SJCRH30 (cell line): ENCODE measurements at regions not wholly inside any gene's neighbourhood (a gene's known extent, or its start where the extent isn't known, plus 50 kb on each side); places are given as distances from the start of the nearest gene placed in this dataset.

Experiments
- DNase-seq, 2 experiments: peaks; one replicate each; pipeline ENCODE4 v3.0.0-alpha.2; 2015 to 2020
- H3K27ac ChIP-seq: fragments of 250-450 bp; sonication (Bioruptor Pico); 2 replicates; pipeline ENCODE4 v1.5.1; 2020; ENCODE audit warnings: mild to moderate bottlenecking, moderate library complexity
- H3K27me3 ChIP-seq: fragments of 250-450 bp; sonication (Bioruptor Pico); 2 replicates; pipeline ENCODE4 v1.5.1; 2020; ENCODE audit warnings: mild to moderate bottlenecking, moderate library complexity
- H3K36me3 ChIP-seq: fragments of 250-450 bp; sonication (Bioruptor Pico); 2 replicates; pipeline ENCODE4 v1.5.1; 2020; ENCODE audit warnings: mild to moderate bottlenecking, moderate library complexity
- H3K4me1 ChIP-seq: fragments of 250-450 bp; sonication (Bioruptor Pico); 2 replicates; pipeline ENCODE4 v1.5.1; 2020; ENCODE audit warnings: mild to moderate bottlenecking, moderate library complexity
- H3K4me3 ChIP-seq: fragments of 250-450 bp; sonication (Bioruptor Pico); 2 replicates; pipeline ENCODE4 v1.5.1; 2020; ENCODE audit warnings: mild to moderate bottlenecking, moderate library complexity
- H3K9me3 ChIP-seq: fragments of 250-450 bp; sonication (Bioruptor Pico); replicated peaks from 2 replicates; pipeline ENCODE4 v1.5.1; 2020; ENCODE audit warnings: mild to moderate bottlenecking, moderate library complexity

- Histone ChIP-seq H3K4me3 (no peak overlapping the region), H3K27me3 (no peaks in the 10 kb centered on the region), H3K36me3 (no peaks in the 10 kb centered on the region), H3K27ac (no peak overlapping the region), H3K9me3 (no peaks in the 10 kb centered on the region), H3K4me1 (peaks cover 33% of the 10 kb centered on the region)
- DNase-seq: no peak
These were observed 324.1 kb downstream of the ZIC1 start for GRCh38 chr3:147733217-147733616.

DNA sequence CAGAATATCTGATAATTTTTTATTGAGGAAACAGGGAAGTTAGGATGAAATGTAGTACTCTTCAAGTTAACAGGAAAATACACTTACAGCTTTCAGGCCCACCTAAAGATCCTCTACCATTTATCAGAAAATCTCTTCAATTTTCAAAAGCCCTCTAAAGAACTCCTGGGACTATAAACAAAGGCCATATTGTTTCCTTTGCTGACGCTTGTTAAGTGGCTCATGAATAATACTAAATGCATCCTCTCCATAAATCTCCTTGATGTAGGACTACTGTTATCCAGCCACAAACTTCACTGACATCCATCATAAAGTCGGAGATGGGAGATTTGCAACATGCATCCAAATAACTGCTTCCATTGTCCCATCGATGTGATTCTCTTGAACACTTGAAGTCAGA is 326.5 kb downstream of the ZIC1 start:
- H3K27ac ChIP-seq: peak overlapping the region; percentile 14; the same call in 1 of the 2 replicates
- no peaks in the 10 kb centered on the region for H3K27me3 ChIP-seq
- H3K4me3 ChIP-seq: no peak overlapping the region
- H3K9me3 ChIP-seq: no peaks in the 10 kb centered on the region
- H3K36me3 ChIP-seq: no peaks in the 10 kb centered on the region
- H3K4me1 ChIP-seq: peaks cover 39% of the 10 kb centered on the region
- DNase-seq: peak in 1 of 2 experiments; percentile 40

GRCh38 chr3:147736226-147736625 is 327.1 kb downstream of the ZIC1 start:
- no peaks in the 10 kb centered on the region for H3K36me3 ChIP-seq
- no peaks in the 10 kb centered on the region for H3K9me3 ChIP-seq
- DNase-seq: no peak
- H3K27ac ChIP-seq: no peak overlapping the region
- H3K4me1 ChIP-seq: peaks cover 39% of the 10 kb centered on the region
- no peak overlapping the region for H3K4me3 ChIP-seq
- H3K27me3 ChIP-seq: no peaks in the 10 kb centered on the region

DNA sequence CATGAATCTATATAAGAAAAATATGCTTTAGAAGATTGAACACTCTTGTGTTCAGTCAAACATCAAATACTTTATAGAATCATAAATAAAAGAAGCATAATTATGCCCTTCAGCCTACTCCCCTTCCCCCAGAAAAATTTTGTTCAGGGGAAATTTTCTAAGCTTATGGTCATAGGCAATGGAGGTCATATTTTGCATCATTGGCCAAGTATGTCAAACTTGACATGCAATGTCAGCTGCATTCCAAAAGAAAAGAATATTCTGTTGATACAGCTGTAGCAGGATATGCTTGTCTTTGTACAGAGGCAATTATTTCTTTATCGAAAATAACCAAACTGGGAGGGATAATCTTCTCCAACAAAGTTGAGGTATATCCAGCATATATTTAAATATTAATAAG is 328.2 kb downstream of the ZIC1 start:
- no peaks in the 10 kb centered on the region for H3K9me3 ChIP-seq
- DNase-seq: peak; percentile 45 to 84

GRCh38 chr3:147740928-147741327 is 331.8 kb downstream of the ZIC1 start:
- no peaks in the 10 kb centered on the region for H3K36me3 ChIP-seq
- H3K4me3 ChIP-seq: no peak overlapping the region
- H3K27me3 ChIP-seq: no peaks in the 10 kb centered on the region
- no peak overlapping the region for H3K27ac ChIP-seq
- no peaks in the 10 kb centered on the region for H3K9me3 ChIP-seq
- no peak for DNase-seq
- peaks cover 30% of the 10 kb centered on the region for H3K4me1 ChIP-seq

More for the DNA sequence above, 328.2 kb downstream of the ZIC1 start:
- Histone ChIP-seq H3K27me3 (no peaks in the 10 kb centered on the region), H3K4me1 (peaks cover 39% of the 10 kb centered on the region), H3K36me3 (no peaks in the 10 kb centered on the region), H3K4me3 (peak overlapping the region; percentile 21), H3K27ac (peak overlapping the region; percentile 93)

GRCh38 chr3:147744967-147745366 is 335.8 kb downstream of the ZIC1 start:
- no peak overlapping the region for H3K27ac ChIP-seq
- no peaks in the 10 kb centered on the region for H3K9me3 ChIP-seq
- DNase-seq: no peak
- no peaks in the 10 kb centered on the region for H3K4me1 ChIP-seq
- no peaks in the 10 kb centered on the region for H3K36me3 ChIP-seq
- H3K27me3 ChIP-seq: no peaks in the 10 kb centered on the region
- H3K4me3 ChIP-seq: no peak overlapping the region

- Histone ChIP-seq H3K4me1 (no peaks in the 10 kb centered on the region), H3K4me3 (no peak overlapping the region), H3K27ac (no peak overlapping the region), H3K36me3 (no peaks in the 10 kb centered on the region), H3K9me3 (no peaks in the 10 kb centered on the region), H3K27me3 (no peaks in the 10 kb centered on the region)
- no peak for DNase-seq
These were observed 346.1 kb downstream of the ZIC1 start for GRCh38 chr3:147755310-147755709.

GRCh38 chr3:147756476-147756875 is 347.3 kb downstream of the ZIC1 start:
- H3K4me3 ChIP-seq: no peak overlapping the region
- no peaks in the 10 kb centered on the region for H3K36me3 ChIP-seq
- H3K27me3 ChIP-seq: no peaks in the 10 kb centered on the region
- no peak for DNase-seq
- H3K9me3 ChIP-seq: no peaks in the 10 kb centered on the region
- no peak overlapping the region for H3K27ac ChIP-seq
- H3K4me1 ChIP-seq: no peaks in the 10 kb centered on the region

DNA sequence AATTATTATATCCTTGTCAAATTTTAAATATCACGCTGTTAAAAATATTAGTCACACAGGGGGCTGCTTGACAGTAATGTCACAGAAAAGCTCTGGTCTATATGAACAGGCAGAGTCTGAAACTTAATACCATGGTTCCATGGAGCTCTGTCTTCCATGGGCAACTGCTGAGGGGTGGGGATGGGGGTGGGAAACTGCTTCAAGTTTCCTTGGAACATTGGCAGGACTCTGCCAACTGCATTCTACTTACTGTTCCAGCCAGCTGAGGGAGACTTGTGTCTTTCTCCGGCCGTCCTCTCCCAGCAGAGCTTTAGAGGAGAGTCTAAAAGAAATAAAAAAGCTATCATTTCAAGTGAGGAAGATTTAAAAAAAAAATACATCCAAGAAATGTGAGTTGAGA is 348.7 kb downstream of the ZIC1 start:
- Histone ChIP-seq H3K4me3 (no peak overlapping the region), H3K36me3 (no peaks in the 10 kb centered on the region), H3K27ac (no peak overlapping the region), H3K9me3 (no peaks in the 10 kb centered on the region), H3K4me1 (no peaks in the 10 kb centered on the region), H3K27me3 (no peaks in the 10 kb centered on the region)
- DNase-seq: no peak

GRCh38 chr3:147758771-147759170 is 349.6 kb downstream of the ZIC1 start:
- no peaks in the 10 kb centered on the region for H3K4me1 ChIP-seq
- H3K27me3 ChIP-seq: no peaks in the 10 kb centered on the region
- no peaks in the 10 kb centered on the region for H3K36me3 ChIP-seq
- H3K9me3 ChIP-seq: no peaks in the 10 kb centered on the region
- DNase-seq: no peak
- H3K4me3 ChIP-seq: no peak overlapping the region
- no peak overlapping the region for H3K27ac ChIP-seq

- H3K36me3 ChIP-seq: no peaks in the 10 kb centered on the region
- no peak overlapping the region for H3K4me3 ChIP-seq
- no peak overlapping the region for H3K27ac ChIP-seq
- no peaks in the 10 kb centered on the region for H3K4me1 ChIP-seq
- H3K27me3 ChIP-seq: no peaks in the 10 kb centered on the region
- peak in 1 of 2 experiments; percentile 3 for DNase-seq
- H3K9me3 ChIP-seq: no peaks in the 10 kb centered on the region
These were observed 350.9 kb downstream of the ZIC1 start for GRCh38 chr3:147760085-147760484.

- H3K27me3 ChIP-seq: no peaks in the 10 kb centered on the region
These were observed 351.8 kb downstream of the ZIC1 start for GRCh38 chr3:147760941-147761340.

GRCh38 chr3:147773116-147773630 is 364.0 kb downstream of the ZIC1 start:
- Histone ChIP-seq H3K27ac (no peak overlapping the region), H3K4me3 (no peak overlapping the region), H3K27me3 (no peaks in the 10 kb centered on the region), H3K9me3 (no peaks in the 10 kb centered on the region), H3K4me1 (no peaks in the 10 kb centered on the region), H3K36me3 (no peaks in the 10 kb centered on the region)
- DNase-seq: no peak

More at GRCh38 chr3:147760941-147761340, 351.8 kb downstream of the ZIC1 start:
- no peak for DNase-seq
- Histone ChIP-seq H3K36me3 (no peaks in the 10 kb centered on the region), H3K9me3 (no peaks in the 10 kb centered on the region), H3K4me3 (no peak overlapping the region), H3K27ac (no peak overlapping the region), H3K4me1 (no peaks in the 10 kb centered on the region)

- H3K27ac ChIP-seq: no peak overlapping the region
- no peaks in the 10 kb centered on the region for H3K27me3 ChIP-seq
- no peak for DNase-seq
- no peaks in the 10 kb centered on the region for H3K9me3 ChIP-seq
- no peaks in the 10 kb centered on the region for H3K4me1 ChIP-seq
- no peaks in the 10 kb centered on the region for H3K36me3 ChIP-seq
- H3K4me3 ChIP-seq: no peak overlapping the region
These were observed 366.2 kb downstream of the ZIC1 start for GRCh38 chr3:147775411-147775810.

GRCh38 chr3:147775816-147776530 is 366.8 kb downstream of the ZIC1 start:
- Histone ChIP-seq H3K27me3 (no peaks in the 10 kb centered on the region), H3K9me3 (no peaks in the 10 kb centered on the region), H3K27ac (no peak overlapping the region), H3K4me3 (no peak overlapping the region), H3K36me3 (no peaks in the 10 kb centered on the region), H3K4me1 (no peaks in the 10 kb centered on the region)
- no peak for DNase-seq

GRCh38 chr3:147793841-147794240 is 384.7 kb downstream of the ZIC1 start:
- DNase-seq: no peak
- no peaks in the 10 kb centered on the region for H3K27me3 ChIP-seq
- H3K36me3 ChIP-seq: no peaks in the 10 kb centered on the region
- H3K27ac ChIP-seq: no peak overlapping the region
- no peaks in the 10 kb centered on the region for H3K9me3 ChIP-seq
- H3K4me1 ChIP-seq: peaks cover 12% of the 10 kb centered on the region
- no peak overlapping the region for H3K4me3 ChIP-seq
